ENCODE measurements at regions not wholly inside any gene's neighbourhood (a gene's known extent, or its start where the extent isn't known, plus 50 kb on each side); places are given as distances from the start of the nearest gene placed in this dataset.

DNA sequence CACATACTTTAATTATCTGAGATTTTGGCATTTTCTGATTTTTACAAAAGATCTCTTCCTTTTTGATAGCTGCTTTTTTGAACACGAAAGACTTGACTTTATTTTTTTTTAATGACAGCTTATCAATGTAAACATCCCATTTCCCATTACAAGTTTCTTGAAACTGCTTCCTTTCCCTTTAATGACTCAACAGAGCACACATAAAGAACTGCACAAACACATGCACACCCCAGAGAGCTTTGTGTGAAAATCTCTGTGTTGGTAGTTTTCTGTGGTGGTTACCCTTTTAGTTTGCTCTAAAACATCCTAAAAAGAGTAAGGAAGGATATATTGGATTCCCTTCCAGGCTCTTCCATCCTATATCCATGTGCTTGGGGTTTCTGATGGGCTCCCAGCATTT is 125.1 kb upstream of the ZNF32 start:
- CTCF ChIA-PET: no interaction called here
- H3K27ac ChIP-seq (ENCODE audit: low read length): no peak overlapping the region
- intact Hi-C loops (cut with micrococcal nuclease; ENCODE audit: unreplicated experiment): no loop called here
- BruUV-seq (replicated peaks): no TSS peak
- in situ Hi-C loops (cut with HindIII; ENCODE audit: low pct_unique_long_range_greater_than_20kb, low sequenced_read_pairs): no loop called here
- no peak for ATAC-seq
- 0 out of 2 replicates have a peak, but pooled peaks cover 5% of the 10 kb centered on the region for H3K9me3 ChIP-seq (ENCODE audit: control insufficient read depth, insufficient read depth, low read depth, low read length)
- no peak overlapping the region for H3K4me3 ChIP-seq (ENCODE audit: low read depth in 2 of 2, low read length in 2 of 2)
- H3K4me1 ChIP-seq (ENCODE audit: control insufficient read depth, insufficient read depth, low read length): no peaks in the 10 kb centered on the region
- H3K27me3 ChIP-seq (ENCODE audit: control insufficient read depth, insufficient read depth, low read length): no peaks in the 10 kb centered on the region
- DNase-seq (ENCODE audit: low read depth, low spot score): no peak
- POLR2A ChIA-PET: no interaction called here
- H3K36me3 ChIP-seq (ENCODE audit: control insufficient read depth, insufficient read depth, low read length): no peaks in the 10 kb centered on the region
- TF ChIP-seq SIN3A (IDR thresholded peaks at IDR 0.05; ENCODE audit: borderline replicate concordance, insufficient read depth, low read depth, low read length) (no peak), TCF7L2 (IDR thresholded peaks at IDR 0.05; ENCODE audit: low read depth, low read length) (no peak), CTCF (IDR thresholded peaks at IDR 0.05) (no peak), POLR2AphosphoS5 (IDR thresholded peaks at IDR 0.05; ENCODE audit: low read depth, low read length) (no peak)
- TF ChIP-seq, protein P1, sequence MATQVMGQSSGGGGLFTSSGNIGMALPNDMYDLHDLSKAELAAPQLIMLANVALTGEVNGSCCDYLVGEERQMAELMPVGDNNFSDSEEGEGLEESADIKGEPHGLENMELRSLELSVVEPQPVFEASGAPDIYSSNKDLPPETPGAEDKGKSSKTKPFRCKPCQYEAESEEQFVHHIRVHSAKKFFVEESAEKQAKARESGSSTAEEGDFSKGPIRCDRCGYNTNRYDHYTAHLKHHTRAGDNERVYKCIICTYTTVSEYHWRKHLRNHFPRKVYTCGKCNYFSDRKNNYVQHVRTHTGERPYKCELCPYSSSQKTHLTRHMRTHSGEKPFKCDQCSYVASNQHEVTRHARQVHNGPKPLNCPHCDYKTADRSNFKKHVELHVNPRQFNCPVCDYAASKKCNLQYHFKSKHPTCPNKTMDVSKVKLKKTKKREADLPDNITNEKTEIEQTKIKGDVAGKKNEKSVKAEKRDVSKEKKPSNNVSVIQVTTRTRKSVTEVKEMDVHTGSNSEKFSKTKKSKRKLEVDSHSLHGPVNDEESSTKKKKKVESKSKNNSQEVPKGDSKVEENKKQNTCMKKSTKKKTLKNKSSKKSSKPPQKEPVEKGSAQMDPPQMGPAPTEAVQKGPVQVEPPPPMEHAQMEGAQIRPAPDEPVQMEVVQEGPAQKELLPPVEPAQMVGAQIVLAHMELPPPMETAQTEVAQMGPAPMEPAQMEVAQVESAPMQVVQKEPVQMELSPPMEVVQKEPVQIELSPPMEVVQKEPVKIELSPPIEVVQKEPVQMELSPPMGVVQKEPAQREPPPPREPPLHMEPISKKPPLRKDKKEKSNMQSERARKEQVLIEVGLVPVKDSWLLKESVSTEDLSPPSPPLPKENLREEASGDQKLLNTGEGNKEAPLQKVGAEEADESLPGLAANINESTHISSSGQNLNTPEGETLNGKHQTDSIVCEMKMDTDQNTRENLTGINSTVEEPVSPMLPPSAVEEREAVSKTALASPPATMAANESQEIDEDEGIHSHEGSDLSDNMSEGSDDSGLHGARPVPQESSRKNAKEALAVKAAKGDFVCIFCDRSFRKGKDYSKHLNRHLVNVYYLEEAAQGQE (IDR thresholded peaks at IDR 0.05; ENCODE audit: insufficient read depth in 1 of 2, low read depth in 2 of 2, low read length in 1 of 2): no peak

- DNase-seq (ENCODE audit: low read depth, low spot score): no peak
- H3K4me3 ChIP-seq (ENCODE audit: low read depth in 2 of 2, low read length in 2 of 2): no peak overlapping the region
- TF ChIP-seq CTCF (IDR thresholded peaks at IDR 0.05) (no peak), POLR2AphosphoS5 (IDR thresholded peaks at IDR 0.05; ENCODE audit: low read depth, low read length) (no peak), TCF7L2 (IDR thresholded peaks at IDR 0.05; ENCODE audit: low read depth, low read length) (no peak), SIN3A (IDR thresholded peaks at IDR 0.05; ENCODE audit: borderline replicate concordance, insufficient read depth, low read depth, low read length) (no peak)
- TF ChIP-seq, protein P1 (IDR thresholded peaks at IDR 0.05; ENCODE audit: insufficient read depth in 1 of 2, low read depth in 2 of 2, low read length in 1 of 2): no peak
- H3K27ac ChIP-seq (ENCODE audit: low read length): no peak overlapping the region
- H3K4me1 ChIP-seq (ENCODE audit: control insufficient read depth, insufficient read depth, low read length): no peaks in the 10 kb centered on the region
- no peak for ATAC-seq
- intact Hi-C loops (cut with micrococcal nuclease; ENCODE audit: unreplicated experiment): no loop called here
- no peaks in the 10 kb centered on the region for H3K36me3 ChIP-seq (ENCODE audit: control insufficient read depth, insufficient read depth, low read length)
- in situ Hi-C loops (cut with HindIII; ENCODE audit: low pct_unique_long_range_greater_than_20kb, low sequenced_read_pairs): no loop called here
- ChIA-PET POLR2A (no interaction called here), CTCF (no interaction called here)
- BruUV-seq (replicated peaks): no TSS peak
- H3K9me3 ChIP-seq (ENCODE audit: control insufficient read depth, insufficient read depth, low read depth, low read length): 0 out of 2 replicates have a peak, but pooled peaks cover 5% of the 10 kb centered on the region
- no peaks in the 10 kb centered on the region for H3K27me3 ChIP-seq (ENCODE audit: control insufficient read depth, insufficient read depth, low read length)
Observed at GRCh38 chr10:43772171-43772570, 123.5 kb upstream of the ZNF32 start.
